Ascending aorta (tissue), 2 donors: ENCODE measurements at regions not wholly inside any gene's neighbourhood (a gene's known extent, or its start where the extent isn't known, plus 50 kb on each side); places are given as distances from the start of the nearest gene placed in this dataset.

ENCODE experiments used
- DNase-seq, 2 donors: peaks; one replicate each; pipeline ENCODE4 v3.0.0-alpha.2; 2019; ENCODE audit warnings: low spot score in 2 of 2
- H3K27ac ChIP-seq, 2 donors: fragments of 200-600 bp; sonication (generic); one replicate each; pipeline ENCODE4 v1.5.1; 2016 to 2017; ENCODE audit warnings: mild to moderate bottlenecking in 1 of 2
- H3K27me3 ChIP-seq: fragments of 200-600 bp; sonication (generic); one replicate; pipeline ENCODE4 v1.5.1; 2017
- H3K36me3 ChIP-seq, 2 donors: fragments of 200-600 bp; sonication (generic); one replicate each; pipeline ENCODE4 v1.5.1; 2016
- H3K4me1 ChIP-seq, 2 donors: fragments of 200-600 bp; sonication (generic); one replicate each; pipeline ENCODE4 v1.5.1; 2016 to 2017; ENCODE audit warnings: mild to moderate bottlenecking in 1 of 2
- H3K4me3 ChIP-seq, 2 donors: fragments of 200-600 bp; sonication (generic); one replicate each; pipeline ENCODE4 v1.5.1; 2016 to 2017; ENCODE audit warnings: mild to moderate bottlenecking in 1 of 2
- H3K9me3 ChIP-seq, 2 donors: fragments of 200-600 bp; sonication (generic); one replicate each; pipeline ENCODE4 v1.5.1; 2016
- intact Hi-C: fragments of 100-400 bp; cut with DNase I; formaldehyde crosslinking; loops from one replicate; pipeline ENCODE4 v1.15.1; 2023
- TF ChIP-seq, protein P1 (sequence below), 3 experiments: fragments of 200-600 bp in 2 of 3; fragments of 450-650 bp in 1 of 3; sonication (generic) in 2 of 3; IDR thresholded peaks; one replicate each; pipeline ENCODE4 v1.5.1; 2016 to 2019; ENCODE audit warnings: antibody characterized with exemption in 3 of 3, mild to moderate bottlenecking in 1 of 3, moderate library complexity in 1 of 3

DNA sequence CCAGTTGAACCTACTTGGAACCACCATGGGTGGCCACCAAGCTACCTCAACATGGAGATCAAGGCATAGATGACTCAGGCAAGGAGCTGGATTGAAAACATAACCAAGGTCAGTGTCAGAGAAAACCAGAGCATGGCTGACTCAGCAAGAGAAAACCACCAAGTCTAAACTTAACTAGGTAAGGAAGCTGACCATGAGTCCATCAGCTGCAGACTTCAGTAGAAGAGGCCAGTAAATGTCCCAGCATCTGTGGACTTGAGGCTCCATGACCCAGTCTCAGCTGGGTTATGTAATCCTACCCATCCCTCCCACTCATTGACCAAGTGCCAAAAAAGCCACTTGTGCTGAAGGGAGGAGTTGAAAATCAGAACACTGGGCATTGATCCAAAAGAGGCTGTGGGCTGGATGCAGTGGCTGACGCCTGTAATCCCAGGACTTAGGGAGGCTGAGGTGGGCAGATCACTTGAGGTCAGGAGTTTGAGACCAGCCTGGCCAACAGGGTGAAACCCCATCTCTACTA, 93.7 kb upstream of the CBLN4 start:
- TF ChIP-seq, protein P1, sequence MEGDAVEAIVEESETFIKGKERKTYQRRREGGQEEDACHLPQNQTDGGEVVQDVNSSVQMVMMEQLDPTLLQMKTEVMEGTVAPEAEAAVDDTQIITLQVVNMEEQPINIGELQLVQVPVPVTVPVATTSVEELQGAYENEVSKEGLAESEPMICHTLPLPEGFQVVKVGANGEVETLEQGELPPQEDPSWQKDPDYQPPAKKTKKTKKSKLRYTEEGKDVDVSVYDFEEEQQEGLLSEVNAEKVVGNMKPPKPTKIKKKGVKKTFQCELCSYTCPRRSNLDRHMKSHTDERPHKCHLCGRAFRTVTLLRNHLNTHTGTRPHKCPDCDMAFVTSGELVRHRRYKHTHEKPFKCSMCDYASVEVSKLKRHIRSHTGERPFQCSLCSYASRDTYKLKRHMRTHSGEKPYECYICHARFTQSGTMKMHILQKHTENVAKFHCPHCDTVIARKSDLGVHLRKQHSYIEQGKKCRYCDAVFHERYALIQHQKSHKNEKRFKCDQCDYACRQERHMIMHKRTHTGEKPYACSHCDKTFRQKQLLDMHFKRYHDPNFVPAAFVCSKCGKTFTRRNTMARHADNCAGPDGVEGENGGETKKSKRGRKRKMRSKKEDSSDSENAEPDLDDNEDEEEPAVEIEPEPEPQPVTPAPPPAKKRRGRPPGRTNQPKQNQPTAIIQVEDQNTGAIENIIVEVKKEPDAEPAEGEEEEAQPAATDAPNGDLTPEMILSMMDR (IDR thresholded peaks at IDR 0.05): no peak
- Histone ChIP-seq H3K27ac (no peak overlapping the region), H3K4me1 (no peaks in the 10 kb centered on the region), H3K27me3 (no peaks in the 10 kb centered on the region), H3K36me3 (no peaks in the 10 kb centered on the region), H3K9me3 (no peaks in the 10 kb centered on the region), H3K4me3 (no peak overlapping the region)
- no peak for DNase-seq
- intact Hi-C loops: no loop called here

DNA sequence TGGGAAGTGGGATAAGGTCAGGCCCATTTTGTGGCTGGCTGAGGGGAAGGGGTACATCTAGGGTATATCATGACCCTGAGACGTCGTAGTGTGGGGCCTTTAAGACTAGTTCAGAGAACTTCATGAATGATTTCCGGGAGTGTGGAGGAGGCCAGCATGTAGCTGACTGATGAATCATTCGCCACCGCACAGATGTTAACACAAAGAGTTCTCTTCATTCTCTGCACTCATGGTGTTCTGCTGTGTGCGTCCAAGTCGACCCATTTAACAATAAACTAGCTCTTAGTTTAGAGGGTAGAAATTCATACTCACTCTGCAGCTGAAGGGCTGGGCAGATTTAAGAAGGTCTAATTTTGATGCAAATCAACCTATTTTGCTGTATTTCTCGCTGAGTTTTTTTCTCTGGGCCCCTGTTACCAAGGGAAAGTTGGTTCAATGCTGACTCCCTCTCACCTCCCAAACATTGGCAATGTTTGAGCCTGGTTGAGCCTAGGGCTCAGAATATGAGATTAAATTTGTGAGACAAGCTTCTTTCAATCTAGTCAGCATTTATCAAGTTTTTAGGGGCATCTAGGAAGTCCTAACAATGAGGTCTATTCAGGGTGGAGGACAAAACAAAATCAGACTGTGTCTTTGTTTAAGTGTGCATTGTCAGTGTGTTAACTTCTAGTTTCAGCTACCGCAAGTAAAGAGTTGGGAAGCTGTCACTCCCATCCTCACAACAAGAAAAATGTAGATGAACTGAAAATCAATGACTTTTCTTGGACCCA, 106.8 kb upstream of the CBLN4 start:
- DNase-seq: no peak
- no peak overlapping the region for H3K4me3 ChIP-seq
- TF ChIP-seq, protein P1 (IDR thresholded peaks at IDR 0.05): no peak
- no peaks in the 10 kb centered on the region for H3K4me1 ChIP-seq
- no peaks in the 10 kb centered on the region for H3K9me3 ChIP-seq
- no peak overlapping the region for H3K27ac ChIP-seq
- H3K36me3 ChIP-seq: no peaks in the 10 kb centered on the region
- intact Hi-C loops: no loop called here
- no peaks in the 10 kb centered on the region for H3K27me3 ChIP-seq

DNA sequence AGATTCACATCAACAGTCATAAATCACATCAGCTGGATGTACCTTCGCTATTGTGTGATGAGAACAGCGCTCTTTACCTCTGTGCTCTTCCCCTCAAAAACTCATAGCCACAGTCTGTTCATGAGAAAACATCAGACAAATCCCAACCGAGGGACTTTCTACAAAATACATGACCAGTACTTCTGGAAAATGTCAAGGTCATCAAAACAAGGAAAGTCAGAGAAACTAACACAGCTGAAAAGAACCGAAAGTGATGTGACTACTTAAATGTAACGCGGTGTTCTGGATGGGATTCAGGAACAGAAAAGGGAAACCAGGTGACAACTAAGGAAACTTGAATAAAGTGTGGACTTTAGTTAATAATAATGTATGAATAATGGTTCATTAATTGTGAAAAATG, 112.0 kb upstream of the CBLN4 start:
- TF ChIP-seq, protein P1 (IDR thresholded peaks at IDR 0.05): no peak

DNA sequence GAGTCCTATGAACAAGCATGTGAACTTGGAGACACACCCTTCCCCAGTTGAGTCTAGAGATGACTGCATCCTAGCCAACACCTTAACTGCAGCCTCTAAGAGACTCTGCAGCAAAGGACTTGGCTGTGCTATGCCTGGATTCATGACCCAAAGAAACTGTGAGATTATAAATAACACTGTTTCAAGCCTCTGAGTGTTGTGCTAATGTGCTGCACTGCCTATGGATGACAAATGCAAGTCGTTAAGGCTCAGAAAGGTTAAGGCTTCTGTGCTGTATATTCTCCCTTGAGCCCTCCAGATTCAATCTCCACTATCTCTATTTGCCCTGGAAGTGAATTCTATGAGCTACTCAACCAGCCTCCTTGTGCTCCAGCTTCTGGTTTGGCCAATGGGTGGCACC, 116.5 kb upstream of the CBLN4 start:
- intact Hi-C loops: no loop called here
- DNase-seq: no peak
- Histone ChIP-seq H3K9me3 (no peaks in the 10 kb centered on the region), H3K27ac (no peak overlapping the region), H3K27me3 (no peaks in the 10 kb centered on the region), H3K4me3 (no peak overlapping the region), H3K36me3 (no peaks in the 10 kb centered on the region), H3K4me1 (no peaks in the 10 kb centered on the region)
- TF ChIP-seq, protein P1 (IDR thresholded peaks at IDR 0.05): no peak

More for the DNA sequence above, 112.0 kb upstream of the CBLN4 start:
- no peaks in the 10 kb centered on the region for H3K9me3 ChIP-seq
- no peak overlapping the region for H3K27ac ChIP-seq
- no peaks in the 10 kb centered on the region for H3K36me3 ChIP-seq
- no peak for DNase-seq
- H3K4me3 ChIP-seq: no peak overlapping the region
- H3K4me1 ChIP-seq: no peaks in the 10 kb centered on the region
- no peaks in the 10 kb centered on the region for H3K27me3 ChIP-seq
- intact Hi-C loops: no loop called here

DNA sequence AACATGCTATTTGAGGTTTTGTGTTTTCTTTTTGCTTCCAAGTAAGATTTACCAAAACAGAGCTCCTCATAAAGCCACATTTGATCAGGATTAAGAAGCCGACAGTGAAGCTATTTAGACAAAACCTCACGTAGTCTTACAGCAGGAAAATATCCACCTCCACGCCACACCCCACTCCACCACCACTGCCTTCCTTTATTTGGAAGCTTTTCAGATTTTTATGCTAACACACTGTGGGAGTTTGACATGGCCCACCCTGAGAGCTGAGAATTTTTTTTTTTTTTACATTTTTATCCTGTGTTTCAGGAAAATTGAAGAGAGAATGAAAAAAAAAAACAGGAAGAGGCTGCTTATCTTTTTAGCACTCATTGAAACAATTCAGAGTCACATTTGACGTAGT, 104.8 kb upstream of the MC3R start:
- Histone ChIP-seq H3K27me3 (no peaks in the 10 kb centered on the region), H3K9me3 (peaks cover 0 to 10% of the 10 kb centered on the region in 2 donors), H3K4me3 (no peak overlapping the region), H3K36me3 (no peaks in the 10 kb centered on the region), H3K27ac (no peak overlapping the region), H3K4me1 (no peaks in the 10 kb centered on the region)
- TF ChIP-seq, protein P1 (IDR thresholded peaks at IDR 0.05): no peak
- intact Hi-C loops: no loop called here
- no peak for DNase-seq
